ENCODE measurements at regions not wholly inside any gene's neighbourhood (a gene's known extent, or its start where the extent isn't known, plus 50 kb on each side); places are given as distances from the start of the nearest gene placed in this dataset.

DNA sequence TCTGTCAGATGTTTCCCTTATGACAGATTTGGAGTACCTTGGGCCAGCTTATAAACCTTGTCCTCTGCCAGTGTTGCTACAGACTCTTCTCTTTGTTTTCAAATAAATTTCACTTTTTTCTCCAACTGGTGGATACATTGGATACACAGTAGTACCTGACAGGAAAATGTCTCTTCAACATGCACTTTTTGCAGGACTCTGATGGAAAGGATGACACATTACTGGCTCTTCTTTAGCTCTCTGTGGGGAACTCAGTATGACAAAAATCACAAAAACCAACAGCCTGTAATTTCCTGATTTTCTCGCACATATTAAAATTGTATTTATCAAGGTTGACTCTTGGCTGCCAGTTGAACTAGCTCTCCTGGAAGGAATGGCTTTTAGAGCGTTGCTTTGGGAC, 61.3 kb upstream of the GIMD1 start:
- no peaks in the 10 kb centered on the region for H3K79me2 ChIP-seq (ENCODE audit: control insufficient read depth, insufficient read depth, low read length)
- no peak overlapping the region for H3K9ac ChIP-seq (ENCODE audit: low read length)
- WGBS (ENCODE audit: extremely low coverage, insufficient coverage, low lambda C conversion rate), result no CpG with 5 or more reads among the region's 2 CpGs
- no peak overlapping the region for H3K23ac ChIP-seq (ENCODE audit: low read length)
- H3K18ac ChIP-seq (ENCODE audit: low read length), result no peak overlapping the region
- H3K4me1 ChIP-seq (ENCODE audit: control insufficient read depth, low read depth, low read length), result no peaks in the 10 kb centered on the region
- no peaks in the 10 kb centered on the region for H3K27me3 ChIP-seq (ENCODE audit: insufficient read depth, low read length, poor library complexity)
- no peak overlapping the region for H3K4ac ChIP-seq (ENCODE audit: low read depth, low read length)
- H4K8ac ChIP-seq (ENCODE audit: low read depth, low read length), result no peak overlapping the region
- no peak overlapping the region for H4K5ac ChIP-seq (ENCODE audit: low read length)
- H3K4me2 ChIP-seq (ENCODE audit: low read length), result no peak overlapping the region
- H3K27ac ChIP-seq (ENCODE audit: low read depth, low read length), result no peak overlapping the region
- DNase-seq, result no peak
- H3K4me3 ChIP-seq (ENCODE audit: low read length), result no peak overlapping the region
- H2BK120ac ChIP-seq (ENCODE audit: low read depth, low read length), result no peak overlapping the region
- no peak overlapping the region for H2BK5ac ChIP-seq (ENCODE audit: low read length)
- H2AK5ac ChIP-seq (ENCODE audit: low read length), result no peak overlapping the region
- H3K36me3 ChIP-seq (ENCODE audit: control insufficient read depth, insufficient read depth, low read length), result no peaks in the 10 kb centered on the region
- H3K56ac ChIP-seq (ENCODE audit: low read length), result no peak overlapping the region
- H2BK15ac ChIP-seq (replicated peaks; ENCODE audit: low read depth), result no peak overlapping the region
- no peaks in the 10 kb centered on the region for H3K79me1 ChIP-seq (ENCODE audit: low read length)

- Histone ChIP-seq H2AK5ac (ENCODE audit: low read length) (no peak overlapping the region), H3K79me1 (ENCODE audit: low read length) (no peaks in the 10 kb centered on the region), H3K9ac (ENCODE audit: low read length) (no peak overlapping the region), H3K27ac (ENCODE audit: low read depth, low read length) (no peak overlapping the region), H3K4me1 (ENCODE audit: control insufficient read depth, low read depth, low read length) (no peaks in the 10 kb centered on the region), H3K23ac (ENCODE audit: low read length) (no peak overlapping the region), H2BK120ac (ENCODE audit: low read depth, low read length) (no peak overlapping the region), H3K18ac (ENCODE audit: low read length) (no peak overlapping the region), H3K4me3 (ENCODE audit: low read length) (no peak overlapping the region), H2BK5ac (ENCODE audit: low read length) (no peak overlapping the region), H4K8ac (ENCODE audit: low read depth, low read length) (no peak overlapping the region), H3K4me2 (ENCODE audit: low read length) (no peak overlapping the region), H3K36me3 (ENCODE audit: control insufficient read depth, insufficient read depth, low read length) (no peaks in the 10 kb centered on the region), H4K5ac (ENCODE audit: low read length) (no peak overlapping the region), H3K56ac (ENCODE audit: low read length) (no peak overlapping the region), H3K79me2 (ENCODE audit: control insufficient read depth, insufficient read depth, low read length) (no peaks in the 10 kb centered on the region), H3K27me3 (ENCODE audit: insufficient read depth, low read length, poor library complexity) (no peaks in the 10 kb centered on the region), H2BK15ac (replicated peaks; ENCODE audit: low read depth) (no peak overlapping the region), H3K4ac (ENCODE audit: low read depth, low read length) (no peak overlapping the region)
- WGBS (ENCODE audit: extremely low coverage, insufficient coverage, low lambda C conversion rate), result no CpG with 5 or more reads among the region's 2 CpGs
- no peak for DNase-seq
Observed at GRCh38 chr4:106426069-106426468, 57.5 kb upstream of the GIMD1 start.

GRCh38 chr4:106425576-106425975, 57.0 kb upstream of the GIMD1 start:
- no peaks in the 10 kb centered on the region for H3K36me3 ChIP-seq (ENCODE audit: control insufficient read depth, insufficient read depth, low read length)
- H3K4me3 ChIP-seq (ENCODE audit: low read length), result no peak overlapping the region
- H3K23ac ChIP-seq (ENCODE audit: low read length), result no peak overlapping the region
- H3K4me1 ChIP-seq (ENCODE audit: control insufficient read depth, low read depth, low read length), result no peaks in the 10 kb centered on the region
- H3K9ac ChIP-seq (ENCODE audit: low read length), result no peak overlapping the region
- H3K56ac ChIP-seq (ENCODE audit: low read length), result no peak overlapping the region
- no peak overlapping the region for H3K27ac ChIP-seq (ENCODE audit: low read depth, low read length)
- H2AK5ac ChIP-seq (ENCODE audit: low read length), result no peak overlapping the region
- no peak overlapping the region for H3K4ac ChIP-seq (ENCODE audit: low read depth, low read length)
- H3K79me1 ChIP-seq (ENCODE audit: low read length), result no peaks in the 10 kb centered on the region
- H2BK120ac ChIP-seq (ENCODE audit: low read depth, low read length), result no peak overlapping the region
- H3K79me2 ChIP-seq (ENCODE audit: control insufficient read depth, insufficient read depth, low read length), result no peaks in the 10 kb centered on the region
- H3K4me2 ChIP-seq (ENCODE audit: low read length), result no peak overlapping the region
- no peak overlapping the region for H2BK15ac ChIP-seq (replicated peaks; ENCODE audit: low read depth)
- no peak overlapping the region for H4K5ac ChIP-seq (ENCODE audit: low read length)
- H2BK5ac ChIP-seq (ENCODE audit: low read length), result no peak overlapping the region
- H3K27me3 ChIP-seq (ENCODE audit: insufficient read depth, low read length, poor library complexity), result no peaks in the 10 kb centered on the region
- H3K18ac ChIP-seq (ENCODE audit: low read length), result no peak overlapping the region
- no peak overlapping the region for H4K8ac ChIP-seq (ENCODE audit: low read depth, low read length)
- DNase-seq, result no peak

- H3K4me1 ChIP-seq (ENCODE audit: control insufficient read depth, low read depth, low read length), result no peaks in the 10 kb centered on the region
- no peak for DNase-seq
- H3K27ac ChIP-seq (ENCODE audit: low read depth, low read length), result no peak overlapping the region
- no peak overlapping the region for H4K5ac ChIP-seq (ENCODE audit: low read length)
- H3K79me1 ChIP-seq (ENCODE audit: low read length), result no peaks in the 10 kb centered on the region
- no peak overlapping the region for H2BK15ac ChIP-seq (replicated peaks; ENCODE audit: low read depth)
- no peaks in the 10 kb centered on the region for H3K36me3 ChIP-seq (ENCODE audit: control insufficient read depth, insufficient read depth, low read length)
- H3K4ac ChIP-seq (ENCODE audit: low read depth, low read length), result no peak overlapping the region
- H3K23ac ChIP-seq (ENCODE audit: low read length), result no peak overlapping the region
- no peak overlapping the region for H3K4me3 ChIP-seq (ENCODE audit: low read length)
- no peak overlapping the region for H3K4me2 ChIP-seq (ENCODE audit: low read length)
- H3K27me3 ChIP-seq (ENCODE audit: insufficient read depth, low read length, poor library complexity), result no peaks in the 10 kb centered on the region
- no peaks in the 10 kb centered on the region for H3K79me2 ChIP-seq (ENCODE audit: control insufficient read depth, insufficient read depth, low read length)
- H4K8ac ChIP-seq (ENCODE audit: low read depth, low read length), result no peak overlapping the region
- no peak overlapping the region for H3K9ac ChIP-seq (ENCODE audit: low read length)
- no peak overlapping the region for H3K18ac ChIP-seq (ENCODE audit: low read length)
- no peak overlapping the region for H2AK5ac ChIP-seq (ENCODE audit: low read length)
- no peak overlapping the region for H3K56ac ChIP-seq (ENCODE audit: low read length)
- no peak overlapping the region for H2BK120ac ChIP-seq (ENCODE audit: low read depth, low read length)
- H2BK5ac ChIP-seq (ENCODE audit: low read length), result no peak overlapping the region
- no CpG with 5 or more reads among the region's 3 CpGs for WGBS (ENCODE audit: extremely low coverage, insufficient coverage, low lambda C conversion rate)
Observed at GRCh38 chr4:106424426-106424825, 55.8 kb upstream of the GIMD1 start.

DNA sequence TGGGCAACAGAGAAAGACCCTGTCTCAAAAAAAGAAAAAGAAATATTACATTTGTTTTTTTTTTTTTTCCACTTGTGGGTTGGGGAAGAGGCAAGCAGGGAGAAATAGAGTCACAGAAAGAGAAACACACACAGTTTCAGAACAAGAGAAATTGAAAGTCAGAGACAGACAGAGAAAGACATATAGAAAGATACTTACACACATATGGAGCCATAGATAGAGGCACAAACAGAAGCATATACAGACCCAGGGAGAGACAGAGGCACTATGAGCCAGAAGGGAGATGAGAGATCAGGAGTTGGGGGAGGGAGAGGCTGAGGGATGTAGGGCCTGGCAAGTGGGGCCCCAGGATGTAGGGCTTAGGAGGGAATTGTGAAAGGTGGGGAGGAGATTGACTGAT, 55.2 kb upstream of the GIMD1 start:
- H3K4ac ChIP-seq (ENCODE audit: low read depth, low read length), result no peak overlapping the region
- no peak overlapping the region for H3K9ac ChIP-seq (ENCODE audit: low read length)
- H3K79me2 ChIP-seq (ENCODE audit: control insufficient read depth, insufficient read depth, low read length), result no peaks in the 10 kb centered on the region
- H3K27ac ChIP-seq (ENCODE audit: low read depth, low read length), result no peak overlapping the region
- H2BK15ac ChIP-seq (replicated peaks; ENCODE audit: low read depth), result no peak overlapping the region
- H3K4me2 ChIP-seq (ENCODE audit: low read length), result no peak overlapping the region
- H4K5ac ChIP-seq (ENCODE audit: low read length), result no peak overlapping the region
- H2BK120ac ChIP-seq (ENCODE audit: low read depth, low read length), result no peak overlapping the region
- H3K18ac ChIP-seq (ENCODE audit: low read length), result no peak overlapping the region
- no peak overlapping the region for H3K56ac ChIP-seq (ENCODE audit: low read length)
- no peak overlapping the region for H3K4me3 ChIP-seq (ENCODE audit: low read length)
- H2AK5ac ChIP-seq (ENCODE audit: low read length), result no peak overlapping the region
- no peak for DNase-seq
- no peaks in the 10 kb centered on the region for H3K27me3 ChIP-seq (ENCODE audit: insufficient read depth, low read length, poor library complexity)
- peaks cover 1% of the 10 kb centered on the region for H3K4me1 ChIP-seq (ENCODE audit: control insufficient read depth, low read depth, low read length)
- H3K36me3 ChIP-seq (ENCODE audit: control insufficient read depth, insufficient read depth, low read length), result no peaks in the 10 kb centered on the region
- no peaks in the 10 kb centered on the region for H3K79me1 ChIP-seq (ENCODE audit: low read length)
- H4K8ac ChIP-seq (ENCODE audit: low read depth, low read length), result no peak overlapping the region
- no peak overlapping the region for H3K23ac ChIP-seq (ENCODE audit: low read length)
- H2BK5ac ChIP-seq (ENCODE audit: low read length), result no peak overlapping the region

- no peak for DNase-seq
- Histone ChIP-seq H3K56ac (ENCODE audit: low read length) (no peak overlapping the region), H2AK5ac (ENCODE audit: low read length) (no peak overlapping the region), H3K79me2 (ENCODE audit: control insufficient read depth, insufficient read depth, low read length) (no peaks in the 10 kb centered on the region), H3K4me3 (ENCODE audit: low read length) (no peak overlapping the region), H3K27me3 (ENCODE audit: insufficient read depth, low read length, poor library complexity) (no peaks in the 10 kb centered on the region), H3K27ac (ENCODE audit: low read depth, low read length) (no peak overlapping the region), H3K36me3 (ENCODE audit: control insufficient read depth, insufficient read depth, low read length) (no peaks in the 10 kb centered on the region), H3K4me1 (ENCODE audit: control insufficient read depth, low read depth, low read length) (peaks cover 2% of the 10 kb centered on the region), H3K18ac (ENCODE audit: low read length) (no peak overlapping the region), H3K4ac (ENCODE audit: low read depth, low read length) (no peak overlapping the region), H2BK120ac (ENCODE audit: low read depth, low read length) (no peak overlapping the region), H3K23ac (ENCODE audit: low read length) (no peak overlapping the region), H3K4me2 (ENCODE audit: low read length) (no peak overlapping the region), H3K9ac (ENCODE audit: low read length) (no peak overlapping the region), H4K8ac (ENCODE audit: low read depth, low read length) (no peak overlapping the region), H3K79me1 (ENCODE audit: low read length) (no peaks in the 10 kb centered on the region), H4K5ac (ENCODE audit: low read length) (no peak overlapping the region), H2BK15ac (replicated peaks; ENCODE audit: low read depth) (no peak overlapping the region), H2BK5ac (ENCODE audit: low read length) (no peak overlapping the region)
- no CpG with 5 or more reads among the region's 1 CpG for WGBS (ENCODE audit: extremely low coverage, insufficient coverage, low lambda C conversion rate)
Observed at GRCh38 chr4:106422766-106423165, 54.2 kb upstream of the GIMD1 start.

All from mesendoderm (in vitro differentiated cells).